GM21529 (cell line): ENCODE measurements at regions not wholly inside any gene's neighbourhood (a gene's known extent, or its start where the extent isn't known, plus 50 kb on each side); places are given as distances from the start of the nearest gene placed in this dataset.
"Not testable (repeated sequence)": the region's sequence is repeated elsewhere in the genome, so short reads cannot be mapped to it uniquely, and the experiment has no call there.

ENCODE experiments used
- ATAC-seq: cut with Tn5 transposase; IDR thresholded peaks from one replicate; pipeline ENCODE4 v1.9.1; 2021; ENCODE audit not compliant: unreplicated experiment

- no peak for ATAC-seq
Observed at GRCh38 chr3:86794361-86795065, 196.4 kb downstream of the VGLL3 start.

- ATAC-seq: no peak
Observed at GRCh38 chr3:86793786-86794185, 197.2 kb downstream of the VGLL3 start.

DNA sequence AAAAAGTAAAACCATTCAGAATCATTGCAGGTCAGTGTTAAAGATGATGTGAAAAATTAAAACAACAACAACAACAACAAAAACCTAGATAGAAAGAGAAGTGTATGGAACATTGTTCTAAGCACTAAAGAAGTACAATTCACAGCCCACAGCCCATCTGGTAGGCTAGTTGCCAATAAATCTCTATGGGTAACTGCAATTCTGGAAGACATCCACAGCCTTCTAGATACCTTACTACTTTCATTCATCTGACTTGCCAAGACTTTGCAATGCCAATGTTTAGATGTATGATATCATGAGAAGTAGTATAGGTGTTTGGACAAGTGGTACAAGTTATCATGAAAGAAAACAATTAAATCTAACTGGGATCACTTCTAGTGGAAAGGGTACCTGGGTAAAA lies 198.6 kb downstream of the VGLL3 start:
- ATAC-seq: no peak

GRCh38 chr3:86790884-86791549 lies 199.9 kb downstream of the VGLL3 start:
- no peak for ATAC-seq

DNA sequence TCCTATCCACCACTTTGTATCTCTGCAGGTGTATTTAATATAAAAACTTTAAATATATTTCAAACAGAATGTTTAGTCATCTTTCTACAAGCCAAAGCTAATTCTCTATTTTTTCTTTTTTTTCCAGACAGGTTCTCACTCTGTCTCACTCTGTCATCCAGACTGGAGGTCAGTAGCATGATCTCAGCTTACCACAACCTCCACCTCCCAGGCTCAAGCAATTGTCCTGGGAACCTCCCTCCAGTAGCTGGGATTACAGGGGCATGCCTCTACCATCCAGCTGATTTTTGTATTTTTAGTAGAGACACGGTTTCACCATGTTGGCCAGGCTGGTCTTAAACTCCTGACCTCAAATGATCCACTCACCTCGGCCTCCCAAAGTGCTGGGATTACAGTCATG lies 202.6 kb downstream of the VGLL3 start:
- no peak for ATAC-seq

DNA sequence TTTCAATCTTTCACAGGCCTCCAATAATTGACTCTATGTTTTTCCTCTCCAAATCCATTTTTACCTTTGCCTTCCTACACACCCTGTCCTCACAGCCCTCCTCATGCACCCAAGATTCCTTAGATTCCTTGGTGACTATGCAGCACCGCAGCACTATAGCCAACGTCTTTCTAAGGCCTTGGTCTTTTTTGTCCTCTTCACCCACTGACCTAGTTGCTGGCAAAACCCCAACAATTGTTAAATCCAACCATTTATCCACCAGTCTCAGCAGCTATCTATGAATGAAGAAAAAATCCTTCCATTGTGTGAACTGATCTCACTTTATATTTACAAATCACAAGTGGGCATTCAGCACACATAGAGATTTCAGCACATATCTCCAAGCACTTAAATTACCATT lies 203.9 kb downstream of the VGLL3 start:
- ATAC-seq: no peak

GRCh38 chr3:86785386-86785785 lies 205.6 kb downstream of the VGLL3 start:
- no peak for ATAC-seq

DNA sequence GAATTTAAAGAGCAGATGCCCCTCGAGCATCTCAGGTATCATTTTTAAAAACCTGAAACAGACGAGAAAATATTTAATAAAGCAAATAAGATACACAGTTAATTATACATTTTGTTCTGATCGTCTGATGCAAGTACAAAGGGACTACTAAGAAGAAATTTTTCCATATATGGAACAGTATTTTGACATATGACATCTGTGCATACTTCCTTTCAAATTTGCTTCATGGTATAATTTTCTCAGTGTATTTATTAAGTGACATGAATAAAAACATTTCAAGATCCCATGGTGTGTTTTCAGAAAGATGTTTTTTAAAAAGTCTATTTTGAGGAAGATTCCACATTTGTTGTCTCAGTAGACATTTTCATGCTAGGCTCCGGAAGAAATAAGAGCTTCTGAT lies 208.1 kb downstream of the VGLL3 start:
- no peak for ATAC-seq

- ATAC-seq: no peak
Observed at GRCh38 chr3:86782286-86782685, 208.7 kb downstream of the VGLL3 start.

DNA sequence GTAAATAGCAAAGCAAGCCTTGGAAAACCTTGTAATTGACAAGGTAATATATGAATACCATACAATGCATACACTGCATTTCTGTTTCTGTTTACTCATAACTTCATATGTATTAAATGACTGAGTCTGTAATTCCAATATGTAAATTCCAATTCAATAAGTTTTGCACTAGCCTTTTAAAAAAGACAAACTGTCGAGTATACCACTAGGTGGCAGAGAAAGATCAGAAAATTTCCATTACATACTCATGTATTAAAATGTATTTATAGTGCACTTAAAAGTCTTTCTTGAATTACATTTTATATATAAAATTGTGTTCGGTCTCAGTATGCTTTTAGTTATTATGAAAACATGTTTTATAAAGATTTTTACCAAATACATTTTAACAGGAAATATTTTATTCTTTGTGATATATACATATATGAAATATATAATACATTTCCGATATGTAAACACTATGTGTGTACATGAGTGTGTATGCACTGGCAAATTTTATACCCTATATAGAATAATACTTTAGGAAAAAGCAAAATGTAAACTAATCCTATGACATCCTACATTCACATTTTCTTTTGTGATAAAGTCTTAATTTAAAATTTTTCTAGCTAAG lies 216.8 kb downstream of the VGLL3 start:
- ATAC-seq: no peak

GRCh38 chr3:86772699-86773098 lies 218.2 kb downstream of the VGLL3 start:
- ATAC-seq: no peak

- no peak for ATAC-seq
Observed at GRCh38 chr3:86771741-86772512, 219.0 kb downstream of the VGLL3 start.

DNA sequence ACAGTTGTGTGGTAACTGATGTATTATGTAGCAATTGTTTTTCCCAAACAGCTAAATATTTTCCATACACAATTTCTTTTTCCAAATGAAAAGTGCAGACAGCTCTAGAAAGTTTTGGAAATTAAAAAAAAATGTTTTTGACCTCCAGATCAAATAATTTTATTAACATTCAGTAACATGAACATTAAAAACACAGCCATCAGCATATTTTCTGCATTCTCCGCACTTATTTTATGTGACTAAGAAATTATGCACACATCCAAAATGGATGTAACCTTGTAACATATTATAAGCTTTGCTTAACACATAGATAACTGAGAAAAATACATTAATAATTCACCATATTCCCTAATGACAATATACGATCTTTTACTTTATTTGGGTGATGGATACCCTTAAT lies 224.6 kb downstream of the VGLL3 start:
- ATAC-seq: no peak

DNA sequence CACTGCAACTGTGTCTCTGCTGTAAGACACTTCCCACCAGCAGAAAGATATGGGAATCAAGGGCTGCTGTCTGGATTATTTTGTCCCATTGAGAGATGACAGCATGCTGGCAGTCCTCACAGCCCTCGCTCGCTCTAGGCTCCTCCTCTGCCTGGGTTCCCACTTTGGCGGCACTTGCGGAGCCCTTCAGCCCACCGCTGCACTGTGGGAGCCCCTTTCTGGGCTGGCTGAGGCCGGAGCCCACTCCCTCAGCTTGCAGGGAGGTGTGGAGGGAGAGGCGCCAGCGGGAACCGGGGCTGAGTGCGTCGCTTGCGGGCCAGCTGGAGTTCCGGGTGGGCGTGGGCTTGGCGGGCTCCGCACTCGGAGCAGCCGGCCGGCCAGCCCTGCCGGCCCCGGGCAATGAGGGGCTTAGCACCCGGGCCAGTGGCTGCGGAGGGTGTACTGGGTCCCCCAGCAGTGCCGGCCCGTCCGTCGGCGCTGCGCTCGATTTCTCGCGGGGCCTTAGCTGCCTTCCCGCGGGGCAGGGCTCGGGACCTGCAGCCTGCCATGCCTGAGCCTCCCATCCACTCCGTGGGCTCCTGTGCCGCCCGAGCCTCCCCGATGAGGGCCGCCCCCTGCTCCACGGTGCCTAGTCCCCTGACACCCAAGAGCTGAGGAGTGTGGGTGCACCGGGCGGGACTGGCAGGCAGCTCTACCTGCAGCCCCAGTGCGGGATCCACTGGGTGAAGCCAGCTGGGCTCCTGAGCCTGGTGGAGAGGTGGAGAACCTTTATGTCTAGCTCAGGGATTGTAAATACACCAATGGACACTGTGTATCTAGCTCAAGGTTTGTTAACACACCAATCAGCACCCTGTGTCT lies 233.4 kb downstream of the VGLL3 start:
- not testable (repeated sequence) for ATAC-seq

DNA sequence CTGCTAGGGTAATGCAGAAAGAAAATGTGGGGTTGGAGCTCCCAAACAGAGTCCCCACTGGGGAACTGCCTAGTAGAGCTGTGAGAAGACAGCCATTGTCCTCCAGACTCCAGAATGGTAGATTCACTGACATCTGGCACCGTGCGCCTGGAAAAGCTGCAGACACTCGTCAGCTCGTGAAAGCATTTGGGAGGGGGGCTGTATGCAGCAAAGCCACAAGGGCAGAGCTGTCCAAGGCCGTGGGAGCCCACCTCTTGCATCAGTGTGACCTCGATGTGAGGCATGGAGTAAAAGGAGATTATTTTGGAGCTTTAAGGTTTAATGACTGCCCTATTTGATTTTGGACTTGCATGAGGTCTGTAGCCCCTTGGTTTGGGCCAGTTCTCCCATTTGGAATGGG lies 242.9 kb downstream of the VGLL3 start:
- ATAC-seq: no peak

DNA sequence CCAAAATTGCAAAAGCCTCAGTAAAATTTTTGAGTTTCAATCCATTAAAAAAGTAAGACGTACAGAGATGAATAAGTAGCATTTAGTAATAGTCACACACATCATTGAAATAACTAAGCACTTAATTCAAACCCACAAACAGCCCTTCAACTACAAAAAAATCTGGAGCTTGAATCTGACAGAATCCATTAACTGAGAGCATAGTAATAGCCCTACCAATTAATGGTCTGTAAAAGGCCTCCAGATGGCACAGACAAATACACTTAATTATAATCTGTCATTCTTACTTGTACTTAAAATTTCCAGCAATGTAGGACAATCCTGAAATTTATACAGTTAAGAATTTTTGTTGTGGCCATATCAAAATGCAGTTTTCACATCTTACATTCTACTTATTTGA lies 246.9 kb downstream of the VGLL3 start:
- no peak for ATAC-seq

GRCh38 chr3:86743233-86743632 lies 247.7 kb downstream of the VGLL3 start:
- no peak for ATAC-seq

DNA sequence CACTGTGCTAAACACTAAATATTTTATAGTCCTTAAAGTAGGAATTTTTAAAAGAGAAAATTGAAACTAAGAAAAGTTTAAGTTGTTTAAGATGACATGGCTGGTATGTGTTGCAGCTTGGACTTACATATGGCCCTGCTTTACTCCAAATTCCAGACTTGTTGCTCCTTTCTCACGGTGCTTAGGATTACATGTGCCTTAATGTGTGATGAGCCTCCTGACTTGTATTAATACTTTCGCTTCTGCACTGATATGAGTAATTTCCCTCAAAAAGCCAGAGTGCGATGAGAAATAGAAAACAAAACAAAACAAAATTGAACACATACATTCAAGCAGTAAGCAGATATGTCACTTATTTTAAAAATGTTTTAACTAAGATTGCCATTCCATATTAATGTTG lies 250.2 kb downstream of the VGLL3 start:
- no peak for ATAC-seq

- ATAC-seq: no peak
Observed at GRCh38 chr3:86739244-86739643, 251.7 kb downstream of the VGLL3 start.

DNA sequence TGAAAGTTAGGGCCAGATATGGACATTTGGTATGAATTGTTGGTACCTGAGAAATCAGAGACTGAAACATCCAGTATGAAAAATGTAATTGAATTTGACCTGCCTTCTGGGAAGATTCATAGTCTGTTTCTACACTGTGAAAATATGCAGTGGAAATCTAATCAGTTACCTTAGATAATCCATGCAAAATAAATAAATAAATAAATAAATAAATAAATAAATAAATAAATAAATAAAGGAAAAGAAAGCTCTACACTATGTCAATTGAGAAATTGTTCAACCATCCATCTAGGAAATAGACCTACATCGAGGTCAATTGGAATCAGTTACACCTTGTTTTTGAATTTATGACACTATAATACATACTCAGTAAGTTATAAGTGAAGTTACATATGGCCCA lies 252.3 kb downstream of the VGLL3 start:
- ATAC-seq: no peak

DNA sequence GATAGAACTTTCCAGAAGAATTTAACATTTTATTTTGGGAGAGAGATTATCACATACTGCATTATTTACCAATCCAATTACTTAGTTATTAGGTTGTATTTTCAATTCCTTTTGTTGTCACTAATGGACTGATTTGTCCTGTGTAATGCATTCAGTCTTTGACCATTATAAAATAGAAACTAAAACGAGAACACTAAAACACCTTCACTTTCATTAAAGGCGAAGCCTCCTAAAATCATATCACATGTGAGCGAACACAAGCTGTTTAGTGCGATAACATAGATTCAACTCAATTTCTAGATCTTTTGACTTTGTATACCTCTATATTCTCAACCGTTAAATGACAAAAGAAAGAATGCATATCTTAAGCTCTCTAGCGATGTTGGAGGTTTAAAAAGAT lies 253.4 kb downstream of the VGLL3 start:
- no peak for ATAC-seq
